H1 (cell line): ENCODE measurements at regions not wholly inside any gene's neighbourhood (a gene's known extent, or its start where the extent isn't known, plus 50 kb on each side); places are given as distances from the start of the nearest gene placed in this dataset.

Experiments
- CREB1 ChIP-seq: IDR thresholded peaks from 2 replicates; pipeline ENCODE4 v1.6.1; 2012; ENCODE audit warnings: inconsistent platforms
- EGR1 ChIP-seq: IDR thresholded peaks from 2 replicates; pipeline ENCODE4 v1.6.1; 2011; ENCODE audit warnings: low read depth, low read length, borderline replicate concordance
- HDAC6 ChIP-seq: IDR thresholded peaks from one replicate; pipeline ENCODE4 v1.7.1; 2012; ENCODE audit warnings: low read depth, mild to moderate bottlenecking, inconsistent platforms, low read length, moderate library complexity
- POLR2A ChIP-seq, 2 experiments: IDR thresholded peaks; 1 replicate in 1 of 2; 2 replicates in 1 of 2; pipeline ENCODE4 v1.6.1; 2011; ENCODE audit warnings: low read depth in 2 of 2, low read length in 2 of 2, mild to moderate bottlenecking in 2 of 2; ENCODE audit errors: control extremely low read depth in 1 of 2
- SP4 ChIP-seq: IDR thresholded peaks from 2 replicates; pipeline ENCODE4 v1.6.1; 2012; ENCODE audit warnings: low read length, inconsistent platforms
- TAF7 ChIP-seq: optimal IDR thresholded peaks from 2 replicates; pipeline ENCODE3; 2011; ENCODE audit warnings: low read depth, mild to moderate bottlenecking, inconsistent platforms, low read length, moderate library complexity, borderline replicate concordance
- TCF12 ChIP-seq: IDR thresholded peaks from 2 replicates; pipeline ENCODE4 v1.6.1; 2011; ENCODE audit warnings: low read depth, mild to moderate bottlenecking, low read length
- YY1 ChIP-seq: IDR thresholded peaks from 2 replicates; pipeline ENCODE4 v1.6.1; 2011; ENCODE audit warnings: low read depth, mild to moderate bottlenecking, low read length
- TF ChIP-seq, protein P1 (sequence below): IDR thresholded peaks from 2 replicates; pipeline ENCODE4 v1.6.1; 2011; ENCODE audit warnings: low read length, improper control_type of control experiment
- TF ChIP-seq, protein P2 (sequence below): IDR thresholded peaks from 2 replicates; pipeline ENCODE4 v1.6.1; 2012; ENCODE audit warnings: inconsistent platforms
- TF ChIP-seq, protein P3 (sequence below): fragments of 300-600 bp; sonication (generic); IDR thresholded peaks from 2 replicates; pipeline ENCODE4 v1.7.1; 2012; ENCODE audit warnings: low read length, moderate library complexity, mild to moderate bottlenecking, inconsistent platforms; ENCODE audit not compliant: insufficient replicate concordance

DNA sequence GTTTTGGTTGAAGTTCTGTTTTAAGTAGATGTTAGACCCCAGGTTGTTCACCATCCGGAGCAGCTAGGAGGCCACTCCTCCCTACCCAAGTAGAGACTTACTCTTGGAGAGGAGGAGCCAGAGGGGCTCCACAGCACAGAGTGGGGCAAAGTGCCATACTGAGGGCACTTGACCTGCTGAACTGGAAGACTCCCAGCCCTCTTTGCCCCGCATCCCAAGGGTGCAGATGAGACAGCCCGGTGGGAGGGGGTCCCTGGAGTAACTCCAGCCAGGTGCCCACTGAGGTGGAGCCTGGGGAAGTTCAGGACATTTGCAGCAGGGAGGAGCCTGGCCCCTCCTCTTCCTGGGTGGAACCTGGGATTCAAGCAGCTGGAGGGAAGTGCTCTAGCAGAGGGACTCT is 102.1 kb upstream of the GPR6 start (continued):
- TF ChIP-seq, protein P1, sequence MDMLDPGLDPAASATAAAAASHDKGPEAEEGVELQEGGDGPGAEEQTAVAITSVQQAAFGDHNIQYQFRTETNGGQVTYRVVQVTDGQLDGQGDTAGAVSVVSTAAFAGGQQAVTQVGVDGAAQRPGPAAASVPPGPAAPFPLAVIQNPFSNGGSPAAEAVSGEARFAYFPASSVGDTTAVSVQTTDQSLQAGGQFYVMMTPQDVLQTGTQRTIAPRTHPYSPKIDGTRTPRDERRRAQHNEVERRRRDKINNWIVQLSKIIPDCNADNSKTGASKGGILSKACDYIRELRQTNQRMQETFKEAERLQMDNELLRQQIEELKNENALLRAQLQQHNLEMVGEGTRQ = no peak
- TF ChIP-seq TCF12 (no peak), HDAC6 (no peak), EGR1 (no peak), TAF7 (no peak), SP4 (no peak), POLR2A (IDR thresholded peaks at IDR 0.05; ENCODE audit: control extremely low read depth in 1 of 2, low read depth in 2 of 2, low read length in 2 of 2) (no peak), YY1 (no peak), CREB1 (no peak)
- TF ChIP-seq, protein P2, sequence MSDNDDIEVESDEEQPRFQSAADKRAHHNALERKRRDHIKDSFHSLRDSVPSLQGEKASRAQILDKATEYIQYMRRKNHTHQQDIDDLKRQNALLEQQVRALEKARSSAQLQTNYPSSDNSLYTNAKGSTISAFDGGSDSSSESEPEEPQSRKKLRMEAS = no peak
- TF ChIP-seq, protein P3, sequence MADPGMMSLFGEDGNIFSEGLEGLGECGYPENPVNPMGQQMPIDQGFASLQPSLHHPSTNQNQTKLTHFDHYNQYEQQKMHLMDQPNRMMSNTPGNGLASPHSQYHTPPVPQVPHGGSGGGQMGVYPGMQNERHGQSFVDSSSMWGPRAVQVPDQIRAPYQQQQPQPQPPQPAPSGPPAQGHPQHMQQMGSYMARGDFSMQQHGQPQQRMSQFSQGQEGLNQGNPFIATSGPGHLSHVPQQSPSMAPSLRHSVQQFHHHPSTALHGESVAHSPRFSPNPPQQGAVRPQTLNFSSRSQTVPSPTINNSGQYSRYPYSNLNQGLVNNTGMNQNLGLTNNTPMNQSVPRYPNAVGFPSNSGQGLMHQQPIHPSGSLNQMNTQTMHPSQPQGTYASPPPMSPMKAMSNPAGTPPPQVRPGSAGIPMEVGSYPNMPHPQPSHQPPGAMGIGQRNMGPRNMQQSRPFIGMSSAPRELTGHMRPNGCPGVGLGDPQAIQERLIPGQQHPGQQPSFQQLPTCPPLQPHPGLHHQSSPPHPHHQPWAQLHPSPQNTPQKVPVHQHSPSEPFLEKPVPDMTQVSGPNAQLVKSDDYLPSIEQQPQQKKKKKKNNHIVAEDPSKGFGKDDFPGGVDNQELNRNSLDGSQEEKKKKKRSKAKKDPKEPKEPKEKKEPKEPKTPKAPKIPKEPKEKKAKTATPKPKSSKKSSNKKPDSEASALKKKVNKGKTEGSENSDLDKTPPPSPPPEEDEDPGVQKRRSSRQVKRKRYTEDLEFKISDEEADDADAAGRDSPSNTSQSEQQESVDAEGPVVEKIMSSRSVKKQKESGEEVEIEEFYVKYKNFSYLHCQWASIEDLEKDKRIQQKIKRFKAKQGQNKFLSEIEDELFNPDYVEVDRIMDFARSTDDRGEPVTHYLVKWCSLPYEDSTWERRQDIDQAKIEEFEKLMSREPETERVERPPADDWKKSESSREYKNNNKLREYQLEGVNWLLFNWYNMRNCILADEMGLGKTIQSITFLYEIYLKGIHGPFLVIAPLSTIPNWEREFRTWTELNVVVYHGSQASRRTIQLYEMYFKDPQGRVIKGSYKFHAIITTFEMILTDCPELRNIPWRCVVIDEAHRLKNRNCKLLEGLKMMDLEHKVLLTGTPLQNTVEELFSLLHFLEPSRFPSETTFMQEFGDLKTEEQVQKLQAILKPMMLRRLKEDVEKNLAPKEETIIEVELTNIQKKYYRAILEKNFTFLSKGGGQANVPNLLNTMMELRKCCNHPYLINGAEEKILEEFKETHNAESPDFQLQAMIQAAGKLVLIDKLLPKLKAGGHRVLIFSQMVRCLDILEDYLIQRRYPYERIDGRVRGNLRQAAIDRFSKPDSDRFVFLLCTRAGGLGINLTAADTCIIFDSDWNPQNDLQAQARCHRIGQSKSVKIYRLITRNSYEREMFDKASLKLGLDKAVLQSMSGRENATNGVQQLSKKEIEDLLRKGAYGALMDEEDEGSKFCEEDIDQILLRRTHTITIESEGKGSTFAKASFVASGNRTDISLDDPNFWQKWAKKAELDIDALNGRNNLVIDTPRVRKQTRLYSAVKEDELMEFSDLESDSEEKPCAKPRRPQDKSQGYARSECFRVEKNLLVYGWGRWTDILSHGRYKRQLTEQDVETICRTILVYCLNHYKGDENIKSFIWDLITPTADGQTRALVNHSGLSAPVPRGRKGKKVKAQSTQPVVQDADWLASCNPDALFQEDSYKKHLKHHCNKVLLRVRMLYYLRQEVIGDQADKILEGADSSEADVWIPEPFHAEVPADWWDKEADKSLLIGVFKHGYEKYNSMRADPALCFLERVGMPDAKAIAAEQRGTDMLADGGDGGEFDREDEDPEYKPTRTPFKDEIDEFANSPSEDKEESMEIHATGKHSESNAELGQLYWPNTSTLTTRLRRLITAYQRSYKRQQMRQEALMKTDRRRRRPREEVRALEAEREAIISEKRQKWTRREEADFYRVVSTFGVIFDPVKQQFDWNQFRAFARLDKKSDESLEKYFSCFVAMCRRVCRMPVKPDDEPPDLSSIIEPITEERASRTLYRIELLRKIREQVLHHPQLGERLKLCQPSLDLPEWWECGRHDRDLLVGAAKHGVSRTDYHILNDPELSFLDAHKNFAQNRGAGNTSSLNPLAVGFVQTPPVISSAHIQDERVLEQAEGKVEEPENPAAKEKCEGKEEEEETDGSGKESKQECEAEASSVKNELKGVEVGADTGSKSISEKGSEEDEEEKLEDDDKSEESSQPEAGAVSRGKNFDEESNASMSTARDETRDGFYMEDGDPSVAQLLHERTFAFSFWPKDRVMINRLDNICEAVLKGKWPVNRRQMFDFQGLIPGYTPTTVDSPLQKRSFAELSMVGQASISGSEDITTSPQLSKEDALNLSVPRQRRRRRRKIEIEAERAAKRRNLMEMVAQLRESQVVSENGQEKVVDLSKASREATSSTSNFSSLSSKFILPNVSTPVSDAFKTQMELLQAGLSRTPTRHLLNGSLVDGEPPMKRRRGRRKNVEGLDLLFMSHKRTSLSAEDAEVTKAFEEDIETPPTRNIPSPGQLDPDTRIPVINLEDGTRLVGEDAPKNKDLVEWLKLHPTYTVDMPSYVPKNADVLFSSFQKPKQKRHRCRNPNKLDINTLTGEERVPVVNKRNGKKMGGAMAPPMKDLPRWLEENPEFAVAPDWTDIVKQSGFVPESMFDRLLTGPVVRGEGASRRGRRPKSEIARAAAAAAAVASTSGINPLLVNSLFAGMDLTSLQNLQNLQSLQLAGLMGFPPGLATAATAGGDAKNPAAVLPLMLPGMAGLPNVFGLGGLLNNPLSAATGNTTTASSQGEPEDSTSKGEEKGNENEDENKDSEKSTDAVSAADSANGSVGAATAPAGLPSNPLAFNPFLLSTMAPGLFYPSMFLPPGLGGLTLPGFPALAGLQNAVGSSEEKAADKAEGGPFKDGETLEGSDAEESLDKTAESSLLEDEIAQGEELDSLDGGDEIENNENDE = no peak
